Stimulated activated CD4-positive, alpha-beta T cell treated with anti-CD3 and anti-CD28 coated beads, Interleukin-12 subunit alpha, Interleukin-12 subunit beta, amount 100 ng/mL, for 48 hours (primary cell): ENCODE measurements at regions not wholly inside any gene's neighbourhood (a gene's known extent, or its start where the extent isn't known, plus 50 kb on each side); places are given as distances from the start of the nearest gene placed in this dataset.

Experiments
- DNase-seq, 3 donors: peaks; one replicate each; pipeline ENCODE4 v3.0.0-alpha.2; 2020; ENCODE audit warnings: low read depth in 2 of 3, low spot score in 1 of 3

GRCh38 chr5:11962122-11962521 lies 57.9 kb upstream of the CTNND2 start:
- no peak for DNase-seq

GRCh38 chr5:11958321-11958720 lies 54.1 kb upstream of the CTNND2 start:
- no peak for DNase-seq

- DNase-seq, result no peak
Measured at GRCh38 chr5:11955331-11955730, 51.1 kb upstream of the CTNND2 start.
